GM18507 (cell line): ENCODE measurements at regions not wholly inside any gene's neighbourhood (a gene's known extent, or its start where the extent isn't known, plus 50 kb on each side); places are given as distances from the start of the nearest gene placed in this dataset.

ENCODE experiments used
- DNase-seq: peaks from one replicate; pipeline ENCODE4 v3.0.0; 2011; ENCODE audit warnings: low read depth; ENCODE audit not compliant: insufficient read length; ENCODE audit errors: extremely low spot score
- FAIRE-seq: peaks from 2 replicates; lab custom pipeline; 2011; peaks lifted over from hg19 to GRCh38; lab: Jason Lieb, UNC

DNA sequence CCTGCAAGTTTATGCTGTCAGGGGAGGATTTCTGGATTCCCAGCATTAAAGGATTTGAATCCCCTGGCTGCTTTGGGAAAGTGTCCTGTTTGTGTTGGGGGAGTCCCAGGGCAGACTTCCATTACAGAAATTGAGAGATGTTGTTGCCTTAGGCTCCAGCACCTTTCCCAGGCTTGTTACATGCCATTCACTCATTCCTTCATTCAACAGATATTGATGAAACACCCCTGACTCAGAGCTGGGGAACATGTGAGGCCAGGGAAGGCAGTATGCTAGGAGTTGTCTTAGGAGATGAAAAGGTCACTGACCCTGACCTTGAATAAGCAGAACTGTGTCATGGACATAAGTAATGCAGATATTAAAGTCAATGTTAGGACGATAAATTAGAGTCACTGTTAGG, 161.7 kb downstream of the NTMT2 start:
- no peak for FAIRE-seq

GRCh38 chr1:170309389-170310013, 163.7 kb downstream of the NTMT2 start:
- no peak for FAIRE-seq
- no peak for DNase-seq

More for the DNA sequence above, 161.7 kb downstream of the NTMT2 start:
- no peak for DNase-seq

- DNase-seq, result no peak
- FAIRE-seq, result no peak
Measured at GRCh38 chr1:170310014-170310405, 164.3 kb downstream of the NTMT2 start.

GRCh38 chr1:170310951-170311350, 165.2 kb downstream of the NTMT2 start:
- DNase-seq (no peak), FAIRE-seq (no peak)

DNA sequence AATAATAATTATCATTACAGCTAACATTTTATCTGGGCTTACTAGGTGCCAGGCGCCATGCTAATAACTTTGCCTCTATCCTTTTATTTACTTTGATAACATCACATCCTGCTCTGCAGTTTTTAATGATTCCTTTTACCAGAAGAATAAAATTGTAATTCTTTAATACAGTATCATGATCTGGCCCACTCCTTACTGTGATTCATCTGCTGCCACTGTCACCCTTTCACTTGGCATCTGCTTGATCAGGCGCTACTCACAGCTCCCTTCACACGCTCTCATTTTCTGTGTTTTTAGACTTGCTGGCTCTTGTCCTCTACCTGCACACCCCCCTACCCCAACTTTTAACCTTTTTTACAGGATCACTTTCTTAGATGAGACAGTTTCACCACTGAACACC, 167.5 kb downstream of the NTMT2 start:
- FAIRE-seq (no peak), DNase-seq (no peak)

GRCh38 chr1:170316270-170316669, 170.5 kb downstream of the NTMT2 start:
- DNase-seq (no peak), FAIRE-seq (no peak)

GRCh38 chr1:170318141-170318540, 172.4 kb downstream of the NTMT2 start:
- no peak for FAIRE-seq
- DNase-seq, result no peak

GRCh38 chr1:170318736-170319135, 173.0 kb downstream of the NTMT2 start:
- FAIRE-seq, result no peak
- no peak for DNase-seq

- no peak for FAIRE-seq
- DNase-seq, result no peak
Measured at GRCh38 chr1:170321113-170321512, 175.4 kb downstream of the NTMT2 start.

DNA sequence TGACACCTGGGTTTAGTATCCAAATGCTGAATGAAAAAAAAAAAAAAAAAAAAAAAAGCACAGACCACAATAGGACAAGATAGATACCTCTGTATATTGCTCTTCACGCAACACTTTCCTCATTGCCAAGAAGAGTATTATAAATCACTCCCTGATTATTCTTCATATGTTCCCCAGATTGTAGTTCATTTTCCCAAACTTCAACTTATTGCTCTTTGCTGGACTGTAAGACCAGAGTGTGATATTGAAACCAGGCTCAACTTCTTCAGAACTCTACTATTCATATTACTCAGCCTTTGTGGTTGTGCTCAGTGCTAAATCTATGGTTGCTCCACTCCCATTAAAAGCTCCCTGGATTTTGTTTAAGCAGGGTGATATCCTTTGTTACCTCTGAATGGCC, 180.4 kb downstream of the NTMT2 start:
- no peak for DNase-seq
- FAIRE-seq, result no peak

GRCh38 chr1:170332801-170333200, 187.0 kb downstream of the NTMT2 start:
- FAIRE-seq, result no peak
- no peak for DNase-seq

GRCh38 chr1:170337413-170337994, 191.7 kb downstream of the NTMT2 start:
- FAIRE-seq, result no peak
- no peak for DNase-seq

GRCh38 chr1:170339534-170339933, 192.4 kb upstream of the GORAB start:
- no peak for FAIRE-seq
- no peak for DNase-seq

DNA sequence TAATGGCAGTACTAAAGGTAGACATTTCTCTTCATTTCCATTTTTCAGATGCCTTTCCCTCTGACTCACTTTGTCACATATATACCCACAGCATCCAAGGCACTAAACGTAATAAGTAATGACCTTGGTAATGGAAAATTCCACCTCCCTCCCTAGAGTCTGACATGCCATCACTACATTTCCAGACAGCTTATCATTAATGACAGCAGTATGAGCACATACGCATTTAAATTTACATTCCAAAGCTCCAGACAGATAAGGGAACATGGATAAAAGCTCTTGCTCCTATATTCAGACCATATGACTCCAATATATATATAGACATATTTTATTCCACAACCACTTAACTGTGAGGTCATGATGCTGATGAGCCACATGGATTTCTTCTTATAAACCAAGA, 191.7 kb upstream of the GORAB start:
- DNase-seq (no peak), FAIRE-seq (no peak)

DNA sequence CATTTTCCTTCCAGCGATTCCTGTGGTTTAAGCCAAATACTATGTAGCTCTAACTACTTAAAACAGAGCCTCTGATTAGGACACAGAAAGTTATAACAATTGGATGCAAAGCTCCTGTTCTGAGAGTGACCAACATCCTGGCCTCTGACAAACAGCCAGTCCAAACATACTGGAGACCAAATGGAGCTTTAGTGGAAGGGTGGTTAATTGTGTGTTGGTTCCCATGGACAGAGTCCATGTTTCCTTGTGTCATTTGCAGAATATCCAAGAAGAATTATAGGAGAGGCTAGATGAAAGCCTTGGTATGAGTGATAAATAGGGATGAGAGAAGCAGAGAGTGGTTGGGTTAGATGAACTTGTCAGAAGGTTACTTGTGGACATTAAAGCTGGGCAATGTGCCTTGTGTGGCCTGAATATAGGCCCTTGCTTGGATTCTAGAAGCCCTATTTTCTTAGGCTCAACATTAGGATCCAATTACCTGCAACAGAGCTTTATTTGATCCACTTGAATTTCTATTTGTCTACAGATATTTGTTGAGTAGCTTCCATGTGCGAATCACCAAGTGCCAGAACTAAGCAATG, 180.5 kb upstream of the GORAB start:
- DNase-seq, result no peak
- no peak for FAIRE-seq

DNA sequence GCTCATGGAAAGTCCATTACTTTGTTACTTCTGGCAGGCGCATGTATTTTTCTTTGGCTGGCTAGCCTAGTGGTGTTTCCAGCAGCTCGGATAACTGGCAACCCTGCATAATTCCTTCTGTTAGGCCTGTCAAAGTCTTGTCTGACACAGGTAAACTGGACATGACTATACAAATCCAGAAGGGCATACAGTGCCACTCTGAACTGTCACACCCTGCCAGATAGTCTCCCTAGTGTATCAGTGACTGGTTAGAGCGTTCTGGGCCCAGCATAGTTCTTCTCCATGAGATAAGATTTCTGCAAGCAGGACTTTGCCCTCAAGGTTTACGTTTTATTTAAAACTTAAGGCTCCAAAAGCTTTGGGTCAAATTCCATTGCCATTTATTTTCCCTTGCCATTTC, 177.7 kb upstream of the GORAB start:
- FAIRE-seq (no peak), DNase-seq (no peak)

- DNase-seq, result no peak
- FAIRE-seq, result no peak
Measured at GRCh38 chr1:170354690-170355089, 177.3 kb upstream of the GORAB start.

DNA sequence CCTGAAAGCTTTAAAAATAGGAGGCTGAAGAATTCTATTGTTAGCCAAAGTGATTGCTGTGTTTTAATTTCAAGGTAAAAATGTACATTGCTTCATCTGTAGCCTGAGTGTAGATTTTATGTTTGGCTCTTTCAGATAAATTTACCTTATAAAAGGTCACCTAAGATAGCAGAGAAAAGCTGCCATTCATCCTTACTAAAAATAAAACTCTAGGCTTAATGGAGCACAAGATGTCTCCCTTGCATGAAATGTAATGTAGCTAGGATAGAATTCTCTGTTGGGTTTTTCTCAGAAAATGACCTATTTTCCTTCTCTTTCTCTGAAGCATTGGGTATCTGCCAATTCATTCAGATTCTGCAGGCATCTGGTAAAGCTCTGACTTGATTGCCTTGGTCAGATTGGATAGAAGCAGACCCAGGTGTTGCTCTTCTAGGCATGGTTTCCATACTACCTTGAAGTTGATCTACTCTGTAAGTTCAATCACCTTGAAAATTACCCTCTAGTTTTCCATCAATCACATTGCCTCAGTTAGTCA, 176.6 kb upstream of the GORAB start:
- DNase-seq (no peak), FAIRE-seq (no peak)

- FAIRE-seq, result no peak
- no peak for DNase-seq
Measured at GRCh38 chr1:170356585-170356984, 175.4 kb upstream of the GORAB start.

DNA sequence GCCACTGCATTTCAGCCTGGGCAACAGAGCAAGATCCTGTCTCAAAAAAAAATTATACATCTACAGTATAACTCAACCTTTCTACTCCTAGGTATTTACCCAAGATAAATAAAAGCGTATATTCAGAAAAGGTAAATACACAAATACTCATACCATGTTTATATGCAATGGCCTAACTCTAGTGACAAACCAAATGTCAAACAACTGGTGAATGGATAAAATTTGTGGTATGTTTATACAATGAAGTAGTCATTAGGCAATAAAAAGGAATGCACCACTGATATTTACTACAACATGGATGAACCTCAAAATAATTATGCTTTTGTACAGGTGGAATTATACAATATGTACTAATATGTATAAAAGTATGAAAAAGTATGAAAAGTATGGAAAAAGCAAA, 174.2 kb upstream of the GORAB start:
- FAIRE-seq (no peak), DNase-seq (no peak)

- DNase-seq (no peak), FAIRE-seq (no peak)
Measured at GRCh38 chr1:170360601-170361000, 171.4 kb upstream of the GORAB start.
